CD1c-positive myeloid dendritic cell (primary cell): ENCODE measurements at regions not wholly inside any gene's neighbourhood (a gene's known extent, or its start where the extent isn't known, plus 50 kb on each side); places are given as distances from the start of the nearest gene placed in this dataset.

Experiments
- DNase-seq: peaks from one replicate; pipeline ENCODE4 v3.0.0-alpha.2; 2016; ENCODE audit errors: extremely low spot score

- no peak for DNase-seq
These were observed 339.8 kb downstream of the FRK start for GRCh38 chr6:115720900-115721299.

- no peak for DNase-seq
These were observed 343.2 kb downstream of the FRK start for GRCh38 chr6:115717472-115717871.

GRCh38 chr6:115717062-115717461, 343.6 kb downstream of the FRK start:
- no peak for DNase-seq

- no peak for DNase-seq
These were observed 348.3 kb downstream of the FRK start for GRCh38 chr6:115712291-115712961.

GRCh38 chr6:115708850-115709249, 351.8 kb downstream of the FRK start:
- no peak for DNase-seq

- DNase-seq, result no peak
These were observed 353.7 kb downstream of the FRK start for GRCh38 chr6:115706981-115707380.

- no peak for DNase-seq
These were observed 354.4 kb downstream of the FRK start for GRCh38 chr6:115706324-115706723.

GRCh38 chr6:115704028-115704427, 356.7 kb downstream of the FRK start:
- DNase-seq, result no peak

- DNase-seq, result no peak
These were observed 369.3 kb downstream of the FRK start for GRCh38 chr6:115691433-115691832.

GRCh38 chr6:115690854-115691253, 369.8 kb downstream of the FRK start:
- DNase-seq, result no peak

GRCh38 chr6:115681978-115682775, 378.5 kb downstream of the FRK start:
- DNase-seq, result no peak

GRCh38 chr6:115680621-115681020, 380.1 kb downstream of the FRK start:
- no peak for DNase-seq

- no peak for DNase-seq
These were observed 383.5 kb downstream of the FRK start for GRCh38 chr6:115677198-115677597.

- no peak for DNase-seq
These were observed 385.2 kb downstream of the FRK start for GRCh38 chr6:115675443-115675842.

GRCh38 chr6:115668781-115669180, 391.9 kb downstream of the FRK start:
- DNase-seq, result no peak

GRCh38 chr6:115668211-115668610, 392.5 kb downstream of the FRK start:
- DNase-seq, result no peak

- no peak for DNase-seq
These were observed 393.1 kb downstream of the FRK start for GRCh38 chr6:115667478-115668026.

- no peak for DNase-seq
These were observed 393.7 kb downstream of the FRK start for GRCh38 chr6:115666997-115667396.

GRCh38 chr6:115665310-115665709, 395.4 kb downstream of the FRK start:
- no peak for DNase-seq

- DNase-seq, result no peak
These were observed 397.0 kb downstream of the FRK start for GRCh38 chr6:115663681-115664080.

GRCh38 chr6:115643762-115644161, 416.9 kb downstream of the FRK start:
- DNase-seq, result no peak

- DNase-seq, result no peak
These were observed 425.8 kb downstream of the FRK start for GRCh38 chr6:115634887-115635286.

GRCh38 chr6:115634131-115634530, 426.6 kb downstream of the FRK start:
- DNase-seq, result no peak
